HCT116 (cell line): ENCODE measurements at regions not wholly inside any gene's neighbourhood (a gene's known extent, or its start where the extent isn't known, plus 50 kb on each side); places are given as distances from the start of the nearest gene placed in this dataset.

Source experiments
- ATAC-seq: fragments of 200-7000 bp; cut with Tn5 transposase; 2 replicates; pipeline ENCODE4 v1.9.1; 2020; ENCODE audit warnings: mild to moderate bottlenecking, moderate library complexity
- BruUV-seq: library from RNA; stranded (reverse); fragments of 400-500 nt; replicated peaks from 2 replicates; lab custom pipeline; 2021; lab: Mats Ljungman, UMichigan
- CTCF ChIA-PET: fragments of 300-600 bp; sonication (Branson Sonifier 250); formaldehyde crosslinking; loops from one replicate; lab custom pipeline; 2021; ENCODE audit warnings: antibody characterized with exemption; lab: Charles Lee
- POLR2A ChIA-PET: fragments of 300-600, 350-600 bp; sonication (Branson Sonifier 250); formaldehyde crosslinking; loops from one replicate; lab custom pipeline; 2021; ENCODE audit warnings: antibody characterized with exemption; lab: Charles Lee
- RAD21 ChIA-PET, 2 experiments: fragments of 300-600 bp; sonication (Branson Sonifier 250); formaldehyde crosslinking; loops; one replicate each; lab custom pipeline; 2023; ENCODE audit warnings: low total read pairs in 2 of 2; ENCODE audit not compliant: uncharacterized antibody in 2 of 2, unreplicated experiment in 2 of 2, low non-redundant PET in 1 of 2; lab: Charles Lee
- DNase-seq: peaks from one replicate; pipeline ENCODE4 v3.0.0-alpha.2; 2010; ENCODE audit warnings: low read depth, low spot score
- H2AFZ ChIP-seq: fragments of 200-600 bp; shearing (Covaris generic), sonication (generic); 2 replicates; pipeline ENCODE4 v1.6.1; 2017; ENCODE audit warnings: low read depth, mixed run types, mixed read lengths, antibody characterized with exemption, low read length; ENCODE audit not compliant: poor library complexity, severe bottlenecking
- H3K27ac ChIP-seq: 2 replicates; pipeline ENCODE4 v1.5.1; 2012; ENCODE audit warnings: low read depth, low read length
- H3K27me3 ChIP-seq: fragments of 200-600 bp; sonication (generic); 2 replicates; pipeline ENCODE4 v1.6.1; 2016; ENCODE audit warnings: mixed run types, low read length, mixed read lengths; ENCODE audit not compliant: insufficient read depth
- H3K36me3 ChIP-seq, 2 experiments: fragments of 200-500 bp in 1 of 2; fragments of 200-600 bp in 1 of 2; sonication (Bioruptor generic) in 1 of 2; sonication (generic) in 1 of 2; 2 replicates each; pipeline versions ENCODE4 v1.5.1 to v1.6.1; 2014 to 2016; ENCODE audit warnings: low read length in 2 of 2, inconsistent platforms in 1 of 2, mixed read lengths in 1 of 2, mixed run types in 1 of 2; ENCODE audit not compliant: insufficient read depth in 2 of 2, control insufficient read depth in 1 of 2
- H3K4me1 ChIP-seq, 2 experiments: fragments of 200-600 bp in 1 of 2; sonication (generic) in 1 of 2; 2 replicates each; pipeline versions ENCODE4 v1.5.1 to v1.6.1; 2012 to 2017; ENCODE audit warnings: low read length in 2 of 2, inconsistent platforms in 1 of 2, mild to moderate bottlenecking in 1 of 2, mixed read lengths in 1 of 2, mixed run types in 1 of 2, moderate library complexity in 1 of 2; ENCODE audit not compliant: insufficient read depth in 2 of 2, control insufficient read depth in 1 of 2
- H3K4me2 ChIP-seq: fragments of 200-600 bp; sonication (generic); 2 replicates; pipeline ENCODE4 v1.6.1; 2017; ENCODE audit warnings: mixed run types, low read length, mixed read lengths
- H3K4me3 ChIP-seq, 2 experiments: fragments of 200-600 bp in 1 of 2; sonication (generic) in 1 of 2; replicated peaks in 1 of 2; 2 replicates each; pipeline ENCODE4 v1.5.1; 2011 to 2016; ENCODE audit warnings: low read length in 2 of 2, control low read depth in 1 of 2, low read depth in 1 of 2, mild to moderate bottlenecking in 1 of 2, mixed read lengths in 1 of 2, mixed run types in 1 of 2
- H3K79me2 ChIP-seq: fragments of 200-600 bp; sonication (generic); 2 replicates; pipeline ENCODE4 v1.6.1; 2017; ENCODE audit warnings: mild to moderate bottlenecking, mixed run types, low read length, moderate library complexity, mixed read lengths; ENCODE audit not compliant: insufficient read depth
- H3K9ac ChIP-seq: fragments of 200-600 bp; sonication (generic); 2 replicates; pipeline ENCODE4 v1.6.1; 2016; ENCODE audit warnings: low read length, mixed read lengths
- H3K9me2 ChIP-seq: fragments of 200-600 bp; sonication (generic), shearing (Covaris generic); 2 replicates; pipeline ENCODE4 v1.6.1; 2017; ENCODE audit warnings: mixed run types, mild to moderate bottlenecking, moderate library complexity; ENCODE audit not compliant: insufficient read depth
- H3K9me3 ChIP-seq, 2 experiments: fragments of 200-500 bp in 1 of 2; fragments of 200-600 bp in 1 of 2; sonication (Bioruptor generic) in 1 of 2; sonication (generic) in 1 of 2; 2 replicates each; pipeline ENCODE4 v1.6.1; 2014 to 2017; ENCODE audit warnings: low read length in 2 of 2, mixed read lengths in 2 of 2, inconsistent platforms in 1 of 2, low read depth in 1 of 2, mild to moderate bottlenecking in 1 of 2, mixed run types in 1 of 2, moderate library complexity in 1 of 2; ENCODE audit not compliant: control insufficient read depth in 1 of 2, insufficient read depth in 1 of 2
- H4K20me1 ChIP-seq: fragments of 200-600 bp; sonication (generic), shearing (Covaris generic); 2 replicates; pipeline ENCODE4 v1.6.1; 2017; ENCODE audit warnings: mixed run types, mild to moderate bottlenecking, moderate library complexity; ENCODE audit not compliant: insufficient read depth
- CBX3 ChIP-seq: IDR thresholded peaks from 2 replicates; pipeline ENCODE4 v1.6.1; 2012; ENCODE audit warnings: low read depth
- CEBPB ChIP-seq: IDR thresholded peaks from 2 replicates; pipeline ENCODE4 v1.6.1; 2012; ENCODE audit warnings: low read depth
- EZH2phosphoT487 ChIP-seq: fragments of 200-600 bp; IDR thresholded peaks from 2 replicates; pipeline ENCODE4 v1.6.1; 2018; ENCODE audit warnings: antibody characterized with exemption, borderline replicate concordance
- FOSL1 ChIP-seq: IDR thresholded peaks from 2 replicates; pipeline ENCODE4 v1.6.1; 2012; ENCODE audit warnings: low read depth
- POLR2AphosphoS5 ChIP-seq: IDR thresholded peaks from 2 replicates; pipeline ENCODE4 v1.6.1; 2011; ENCODE audit warnings: mild to moderate bottlenecking, low read depth, low read length, moderate library complexity
- RAD21 ChIP-seq: IDR thresholded peaks from 2 replicates; pipeline ENCODE4 v1.6.1; 2012; ENCODE audit warnings: low read depth, mild to moderate bottlenecking
- SIN3A ChIP-seq: IDR thresholded peaks from 2 replicates; pipeline ENCODE4 v1.6.1; 2012; ENCODE audit warnings: low read depth
- SP1 ChIP-seq: IDR thresholded peaks from 2 replicates; pipeline ENCODE4 v1.6.1; 2012; ENCODE audit warnings: low read depth
- SRF ChIP-seq: IDR thresholded peaks from 2 replicates; pipeline ENCODE4 v1.6.1; 2012; ENCODE audit warnings: low read depth
- YY1 ChIP-seq: IDR thresholded peaks from 2 replicates; pipeline ENCODE4 v1.6.1; 2011; ENCODE audit warnings: low read length, low read depth, moderate library complexity, mild to moderate bottlenecking; ENCODE audit not compliant: insufficient replicate concordance; ENCODE audit errors: extremely low read depth
- ZNF274 ChIP-seq: fragments of 200-500 bp; sonication (Bioruptor generic); IDR thresholded peaks from 2 replicates; pipeline ENCODE4 v1.6.1; 2014; ENCODE audit warnings: mild to moderate bottlenecking, low read depth, low read length, inconsistent platforms
- intact Hi-C: fragments of 100-400 bp; cut with micrococcal nuclease; formaldehyde crosslinking; loops from 2 replicates; pipeline ENCODE4 v1.10.0; 2022
- TF ChIP-seq, protein P1 (sequence below): IDR thresholded peaks from 2 replicates; pipeline ENCODE4 v1.6.1; 2012; ENCODE audit warnings: low read depth
- TF ChIP-seq, protein P2 (sequence below), 3 experiments: fragments of 200-600 bp in 1 of 3; sonication (generic) in 1 of 3; IDR thresholded peaks in 2 of 3; conservative IDR thresholded peaks in 1 of 3; 2 replicates each; pipeline ENCODE4 v1.5.1; 2012 to 2017; ENCODE audit warnings: low read depth in 2 of 3, low read length in 2 of 3, antibody characterized with exemption in 1 of 3, borderline replicate concordance in 1 of 3, control low read depth in 1 of 3, mild to moderate bottlenecking in 1 of 3, mixed read lengths in 1 of 3, mixed run types in 1 of 3, moderate library complexity in 1 of 3; ENCODE audit not compliant: insufficient read depth in 1 of 3

- DNase-seq = no peak
- no peaks in the 10 kb centered on the region for H3K9me2 ChIP-seq
- no peak overlapping the region for H3K9ac ChIP-seq
- no peak for TF ChIP-seq YY1
- no peak for TF ChIP-seq CEBPB
- no peak for TF ChIP-seq SRF
- TF ChIP-seq CBX3 = no peak
- TF ChIP-seq SIN3A = no peak
- no peak for TF ChIP-seq EZH2phosphoT487
- no peak for TF ChIP-seq RAD21
- TF ChIP-seq POLR2AphosphoS5 = no peak
- TF ChIP-seq FOSL1 = no peak
- TF ChIP-seq, protein P1, sequence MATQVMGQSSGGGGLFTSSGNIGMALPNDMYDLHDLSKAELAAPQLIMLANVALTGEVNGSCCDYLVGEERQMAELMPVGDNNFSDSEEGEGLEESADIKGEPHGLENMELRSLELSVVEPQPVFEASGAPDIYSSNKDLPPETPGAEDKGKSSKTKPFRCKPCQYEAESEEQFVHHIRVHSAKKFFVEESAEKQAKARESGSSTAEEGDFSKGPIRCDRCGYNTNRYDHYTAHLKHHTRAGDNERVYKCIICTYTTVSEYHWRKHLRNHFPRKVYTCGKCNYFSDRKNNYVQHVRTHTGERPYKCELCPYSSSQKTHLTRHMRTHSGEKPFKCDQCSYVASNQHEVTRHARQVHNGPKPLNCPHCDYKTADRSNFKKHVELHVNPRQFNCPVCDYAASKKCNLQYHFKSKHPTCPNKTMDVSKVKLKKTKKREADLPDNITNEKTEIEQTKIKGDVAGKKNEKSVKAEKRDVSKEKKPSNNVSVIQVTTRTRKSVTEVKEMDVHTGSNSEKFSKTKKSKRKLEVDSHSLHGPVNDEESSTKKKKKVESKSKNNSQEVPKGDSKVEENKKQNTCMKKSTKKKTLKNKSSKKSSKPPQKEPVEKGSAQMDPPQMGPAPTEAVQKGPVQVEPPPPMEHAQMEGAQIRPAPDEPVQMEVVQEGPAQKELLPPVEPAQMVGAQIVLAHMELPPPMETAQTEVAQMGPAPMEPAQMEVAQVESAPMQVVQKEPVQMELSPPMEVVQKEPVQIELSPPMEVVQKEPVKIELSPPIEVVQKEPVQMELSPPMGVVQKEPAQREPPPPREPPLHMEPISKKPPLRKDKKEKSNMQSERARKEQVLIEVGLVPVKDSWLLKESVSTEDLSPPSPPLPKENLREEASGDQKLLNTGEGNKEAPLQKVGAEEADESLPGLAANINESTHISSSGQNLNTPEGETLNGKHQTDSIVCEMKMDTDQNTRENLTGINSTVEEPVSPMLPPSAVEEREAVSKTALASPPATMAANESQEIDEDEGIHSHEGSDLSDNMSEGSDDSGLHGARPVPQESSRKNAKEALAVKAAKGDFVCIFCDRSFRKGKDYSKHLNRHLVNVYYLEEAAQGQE = no peak
- no peak for TF ChIP-seq ZNF274
- TF ChIP-seq SP1 = no peak
- TF ChIP-seq, protein P2, sequence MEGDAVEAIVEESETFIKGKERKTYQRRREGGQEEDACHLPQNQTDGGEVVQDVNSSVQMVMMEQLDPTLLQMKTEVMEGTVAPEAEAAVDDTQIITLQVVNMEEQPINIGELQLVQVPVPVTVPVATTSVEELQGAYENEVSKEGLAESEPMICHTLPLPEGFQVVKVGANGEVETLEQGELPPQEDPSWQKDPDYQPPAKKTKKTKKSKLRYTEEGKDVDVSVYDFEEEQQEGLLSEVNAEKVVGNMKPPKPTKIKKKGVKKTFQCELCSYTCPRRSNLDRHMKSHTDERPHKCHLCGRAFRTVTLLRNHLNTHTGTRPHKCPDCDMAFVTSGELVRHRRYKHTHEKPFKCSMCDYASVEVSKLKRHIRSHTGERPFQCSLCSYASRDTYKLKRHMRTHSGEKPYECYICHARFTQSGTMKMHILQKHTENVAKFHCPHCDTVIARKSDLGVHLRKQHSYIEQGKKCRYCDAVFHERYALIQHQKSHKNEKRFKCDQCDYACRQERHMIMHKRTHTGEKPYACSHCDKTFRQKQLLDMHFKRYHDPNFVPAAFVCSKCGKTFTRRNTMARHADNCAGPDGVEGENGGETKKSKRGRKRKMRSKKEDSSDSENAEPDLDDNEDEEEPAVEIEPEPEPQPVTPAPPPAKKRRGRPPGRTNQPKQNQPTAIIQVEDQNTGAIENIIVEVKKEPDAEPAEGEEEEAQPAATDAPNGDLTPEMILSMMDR (IDR thresholded peaks at IDR 0.05 in 2 of 3, conservative IDR thresholded peaks at IDR 0.05 in 1 of 3; ENCODE audit: borderline replicate concordance in 1 of 3, insufficient read depth in 1 of 3, low read depth in 2 of 3, low read length in 2 of 3) = no peak
- TF ChIP-seq, all 23 proteins: peak for 0
- H4K20me1 ChIP-seq = no peaks in the 10 kb centered on the region
- ChIA-PET POLR2A (no interaction called here), CTCF (no interaction called here), RAD21 (no interaction called here)
- intact Hi-C loops = no loop called here
- H3K79me2 ChIP-seq = no peaks in the 10 kb centered on the region
- no peak overlapping the region for H2AFZ ChIP-seq
- H3K4me1 ChIP-seq = no peaks in the 10 kb centered on the region
- no TSS peak for BruUV-seq
- H3K4me2 ChIP-seq = no peak overlapping the region
- H3K36me3 ChIP-seq = no peaks in the 10 kb centered on the region
- H3K27me3 ChIP-seq = no peaks in the 10 kb centered on the region
- H3K27ac ChIP-seq = no peak overlapping the region
- no peak overlapping the region for H3K4me3 ChIP-seq
- H3K9me3 ChIP-seq = peaks cover 0 to 3% of the 10 kb centered on the region in 2 experiments; a peak in 1 of 4 replicates
- ATAC-seq = no peak
These were observed 120.2 kb upstream of the ESRRG start for GRCh38 chr1:216843409-216843808.
